DND-41 (cell line): ENCODE measurements at regions not wholly inside any gene's neighbourhood (a gene's known extent, or its start where the extent isn't known, plus 50 kb on each side); places are given as distances from the start of the nearest gene placed in this dataset.

Experiments
- CTCF ChIP-seq: IDR thresholded peaks from 2 replicates; pipeline ENCODE4 v1.5.1; 2012; ENCODE audit warnings: borderline replicate concordance, low read length, moderate library complexity, mild to moderate bottlenecking; ENCODE audit not compliant: poor library complexity, severe bottlenecking; ENCODE audit errors: extremely low read depth
- EZH2 ChIP-seq: IDR thresholded peaks from 3 replicates; pipeline ENCODE4 v1.6.1; 2012; ENCODE audit warnings: borderline replicate concordance, low read depth, mild to moderate bottlenecking, moderate library complexity, low read length, inconsistent platforms; ENCODE audit not compliant: severe bottlenecking

- TF ChIP-seq CTCF: no peak
- no peak for TF ChIP-seq EZH2
These were observed 1592.1 kb upstream of the TENM4 start for GRCh38 chr11:81032906-81033305.
